GM12878 (cell line): ENCODE measurements at regions not wholly inside any gene's neighbourhood (a gene's known extent, or its start where the extent isn't known, plus 50 kb on each side); places are given as distances from the start of the nearest gene placed in this dataset.

Source experiments
- ATAC-seq: fragments of 200-7000 bp; cut with Tn5 transposase; 3 replicates; pipeline ENCODE4 v1.9.1; 2020; ENCODE audit warnings: mild to moderate bottlenecking, moderate library complexity
- BruUV-seq: library from RNA; stranded (reverse); fragments of 400-500 nt; replicated peaks from 2 replicates; lab custom pipeline; 2021; lab: Mats Ljungman, UMichigan
- CTCF ChIA-PET: fragments of 300-600 bp; sonication (Branson Sonifier 250); formaldehyde crosslinking; extraction: SDS; loops from one replicate; lab custom pipeline; 2021; ENCODE audit warnings: inconsistent platforms; lab: Yijun Ruan, JAX
- POLR2A ChIA-PET: fragments of 350-600 bp; formaldehyde crosslinking; extraction: SDS; loops from one replicate; lab custom pipeline; 2021; ENCODE audit warnings: inconsistent platforms; lab: Charles Lee
- RAD21 ChIA-PET: fragments of 300-600 bp; sonication (Branson Sonifier 250); formaldehyde crosslinking; loops from one replicate; lab custom pipeline; 2023; ENCODE audit warnings: antibody characterized with exemption; ENCODE audit not compliant: unreplicated experiment; lab: Charles Lee
- SMC1A ChIA-PET: fragments of 300-600 bp; sonication (Branson Sonifier 250); formaldehyde crosslinking; loops from one replicate; lab custom pipeline; 2023; ENCODE audit not compliant: unreplicated experiment, uncharacterized antibody; lab: Charles Lee
- DNase-seq: peaks from one replicate; pipeline ENCODE4 v3.0.0-alpha.2; 2011; ENCODE audit warnings: low read depth, low spot score
- FAIRE-seq: peaks from 3 replicates; lab custom pipeline; 2011; peaks lifted over from hg19 to GRCh38; lab: Jason Lieb, UNC
- H2AFZ ChIP-seq: 2 replicates; pipeline ENCODE4 v1.6.0; 2011; ENCODE audit warnings: low read depth, low read length, control low read depth; ENCODE audit not compliant: control insufficient read depth
- H3K27ac ChIP-seq: 2 replicates; pipeline ENCODE4 v1.5.1; 2011; ENCODE audit warnings: control low read depth; ENCODE audit not compliant: control insufficient read depth, insufficient read depth
- H3K27me3 ChIP-seq, 2 experiments: replicated peaks in 1 of 2; 2 replicates each; pipeline versions ENCODE4 v1.6.0 to v1.6.1; 2011; ENCODE audit warnings: low read length in 1 of 2; ENCODE audit not compliant: control insufficient read depth in 2 of 2, insufficient read depth in 2 of 2
- H3K36me3 ChIP-seq, 2 experiments: 2 replicates each; pipeline ENCODE4 v1.5.1; 2011; ENCODE audit warnings: low read length in 1 of 2; ENCODE audit not compliant: control insufficient read depth in 2 of 2, insufficient read depth in 2 of 2
- H3K4me1 ChIP-seq: 2 replicates; pipeline ENCODE4 v1.6.1; 2011; ENCODE audit warnings: mild to moderate bottlenecking, low read length, moderate library complexity, mixed read lengths; ENCODE audit not compliant: control insufficient read depth, insufficient read depth
- H3K4me2 ChIP-seq: 2 replicates; pipeline ENCODE4 v1.6.0; 2011; ENCODE audit warnings: control low read depth; ENCODE audit not compliant: control insufficient read depth, insufficient read depth
- H3K4me3 ChIP-seq: fragments of 200-600 bp; sonication (generic); 2 replicates; pipeline ENCODE4 v1.5.1; 2016
- H3K79me2 ChIP-seq: 2 replicates; pipeline ENCODE4 v1.6.0; 2011; ENCODE audit warnings: low read length; ENCODE audit not compliant: control insufficient read depth, insufficient read depth
- H3K9ac ChIP-seq: 2 replicates; pipeline ENCODE4 v1.8.0; 2011; ENCODE audit warnings: low read length, control low read depth, mixed read lengths; ENCODE audit not compliant: control insufficient read depth, insufficient read depth
- H3K9me3 ChIP-seq: replicated peaks from 3 replicates; pipeline ENCODE4 v1.5.1; 2011; ENCODE audit warnings: mild to moderate bottlenecking, low read length; ENCODE audit not compliant: control insufficient read depth, insufficient read depth
- H4K20me1 ChIP-seq: 2 replicates; pipeline ENCODE4 v1.6.0; 2011; ENCODE audit not compliant: control insufficient read depth, insufficient read depth
- CHD1 ChIP-seq: IDR thresholded peaks from 2 replicates; pipeline ENCODE4 v1.6.1; 2012; ENCODE audit warnings: low read depth, low read length, improper control_type of control experiment
- CHD4 ChIP-seq: fragments of 200-600 bp; sonication (generic); IDR thresholded peaks from 2 replicates; pipeline ENCODE4 v1.6.1; 2016; ENCODE audit warnings: mild to moderate bottlenecking
- ESRRA ChIP-seq: IDR thresholded peaks from 2 replicates; pipeline ENCODE4 v1.6.1; 2012; ENCODE audit warnings: mild to moderate bottlenecking, low read length, improper control_type of control experiment
- FOXK2 ChIP-seq: fragments of 450-650 bp; IDR thresholded peaks from 2 replicates; pipeline ENCODE4 v1.6.1; 2017; ENCODE audit warnings: mild to moderate bottlenecking, moderate library complexity
- MEF2A ChIP-seq: IDR thresholded peaks from 2 replicates; pipeline ENCODE4 v1.6.1; 2011; ENCODE audit warnings: low read depth, mild to moderate bottlenecking, low read length, moderate library complexity; ENCODE audit not compliant: insufficient read depth
- MTA3 ChIP-seq: IDR thresholded peaks from 2 replicates; pipeline ENCODE4 v1.6.1; 2012; ENCODE audit warnings: low read length, inconsistent platforms, borderline replicate concordance
- PBX3 ChIP-seq: IDR thresholded peaks from 2 replicates; pipeline ENCODE4 v1.6.1; 2011; ENCODE audit warnings: mild to moderate bottlenecking, low read depth, low read length, moderate library complexity; ENCODE audit not compliant: insufficient replicate concordance
- PML ChIP-seq: IDR thresholded peaks from 2 replicates; pipeline ENCODE4 v1.6.1; 2012; ENCODE audit warnings: low read length, inconsistent platforms
- POLR2AphosphoS5 ChIP-seq: IDR thresholded peaks from 2 replicates; pipeline ENCODE4 v1.6.1; 2011; ENCODE audit warnings: mild to moderate bottlenecking, low read length, inconsistent platforms
- SIN3A ChIP-seq: IDR thresholded peaks from 2 replicates; pipeline ENCODE4 v1.6.1; 2012; ENCODE audit warnings: low read depth, low read length, improper control_type of control experiment
- SREBF2 ChIP-seq: IDR thresholded peaks from 2 replicates; pipeline ENCODE4 v1.6.1; 2012; ENCODE audit warnings: mild to moderate bottlenecking, low read length
- TCF3 ChIP-seq: IDR thresholded peaks from 2 replicates; pipeline ENCODE4 v1.6.1; 2012; ENCODE audit warnings: low read depth, mild to moderate bottlenecking, low read length, borderline replicate concordance; ENCODE audit not compliant: insufficient read depth
- USF2 ChIP-seq: IDR thresholded peaks from 2 replicates; pipeline ENCODE4 v1.6.1; 2011; ENCODE audit warnings: low read depth, low read length, improper control_type of control experiment, borderline replicate concordance
- ZBTB40 ChIP-seq: fragments of 450-650 bp; IDR thresholded peaks from 2 replicates; pipeline ENCODE4 v1.6.1; 2016; ENCODE audit warnings: mild to moderate bottlenecking, moderate library complexity, borderline replicate concordance
- ZNF207 ChIP-seq: fragments of 450-650 bp; IDR thresholded peaks from 2 replicates; pipeline ENCODE4 v1.6.1; 2014; ENCODE audit warnings: antibody characterized with exemption, mild to moderate bottlenecking, borderline replicate concordance
- ZNF622 ChIP-seq: fragments of 450-650 bp; IDR thresholded peaks from 2 replicates; pipeline ENCODE4 v1.6.1; 2017; ENCODE audit warnings: mild to moderate bottlenecking, inconsistent platforms
- ZSCAN29 ChIP-seq: fragments of 450-650 bp; IDR thresholded peaks from 2 replicates; pipeline ENCODE4 v1.6.1; 2017; ENCODE audit warnings: mild to moderate bottlenecking, moderate library complexity
- WGBS: methylation state at CpG from one replicate; pipeline ENCODE4 v1.1.6; 2016; ENCODE audit warnings: low lambda C conversion rate; ENCODE audit not compliant: insufficient replicate concordance, insufficient coverage; ENCODE audit errors: missing lambda C conversion rate; 5-methylcytosine and 5-hydroxymethylcytosine counted together
- in situ Hi-C: fragments of 300-500 bp; cut with MboI; formaldehyde crosslinking; loops from 9 replicates; pipeline ENCODE4 v1.14.3; 2018; ENCODE audit warnings: mixed read lengths
- intact Hi-C: fragments of 100-400 bp; cut with micrococcal nuclease; formaldehyde crosslinking; loops from one replicate; pipeline ENCODE4 v1.14.2; 2022; ENCODE audit not compliant: unreplicated experiment

- FAIRE-seq (no peak), DNase-seq (no peak), ATAC-seq (no peak)
- H3K4me1 ChIP-seq = no peaks in the 10 kb centered on the region
- H3K4me2 ChIP-seq = no peak overlapping the region
- H3K27ac ChIP-seq = no peak overlapping the region
- CTCF ChIA-PET = no interaction called here
- H3K36me3 ChIP-seq = no peaks in the 10 kb centered on the region
- SMC1A ChIA-PET = no interaction called here
- no peak overlapping the region for H3K4me3 ChIP-seq
- in situ Hi-C loops = no loop called here
- H3K79me2 ChIP-seq = no peaks in the 10 kb centered on the region
- H3K9me3 ChIP-seq = no peaks in the 10 kb centered on the region
- no peaks in the 10 kb centered on the region for H3K27me3 ChIP-seq
- POLR2A ChIA-PET = no interaction called here
- H4K20me1 ChIP-seq = no peaks in the 10 kb centered on the region
- no peak overlapping the region for H2AFZ ChIP-seq
- RAD21 ChIA-PET = no interaction called here
- BruUV-seq = no TSS peak
- 0% methylated on average over 4 of the region's 4 CpGs for WGBS
- intact Hi-C loops = no loop called here
- no peak overlapping the region for H3K9ac ChIP-seq
- TF ChIP-seq FOXK2 (no peak), TCF3 (no peak), PBX3 (no peak), USF2 (no peak), ZBTB40 (no peak), ZNF207 (no peak), ESRRA (no peak), SIN3A (no peak), ZNF622 (no peak), MTA3 (no peak), SREBF2 (no peak), POLR2AphosphoS5 (no peak), MEF2A (no peak), ZSCAN29 (no peak), CHD1 (no peak), CHD4 (no peak), PML (no peak)
These were observed 420.1 kb upstream of the PAPPA start for GRCh38 chr9:115733318-115734110.
